MM.1S (cell line): ENCODE measurements at regions not wholly inside any gene's neighbourhood (a gene's known extent, or its start where the extent isn't known, plus 50 kb on each side); places are given as distances from the start of the nearest gene placed in this dataset.

ENCODE experiments used
- DNase-seq: peaks from one replicate; pipeline ENCODE4 v3.0.0-alpha.2; 2015
- H2AFZ ChIP-seq: fragments of 300-600 bp; sonication (generic); 2 replicates; pipeline ENCODE4 v1.6.0; 2016; ENCODE audit warnings: antibody characterized with exemption, low read length
- H3F3A ChIP-seq: fragments of 300-600 bp; sonication (generic); 2 replicates; pipeline ENCODE4 v1.6.1; 2016; ENCODE audit warnings: mild to moderate bottlenecking, antibody characterized with exemption, low read length, moderate library complexity, mixed read lengths; ENCODE audit not compliant: insufficient read depth
- H3K27ac ChIP-seq: fragments of 300-600 bp; sonication (generic); 2 replicates; pipeline ENCODE4 v1.5.1; 2016; ENCODE audit warnings: mild to moderate bottlenecking, low read length
- H3K27me3 ChIP-seq: fragments of 300-600 bp; sonication (generic); replicated peaks from 2 replicates; pipeline ENCODE4 v1.6.0; 2016; ENCODE audit warnings: low read length; ENCODE audit not compliant: insufficient read depth
- H3K36me3 ChIP-seq: fragments of 300-600 bp; sonication (generic); replicated peaks from 2 replicates; pipeline ENCODE4 v1.6.1; 2016; ENCODE audit warnings: mild to moderate bottlenecking, low read length, mixed read lengths; ENCODE audit not compliant: insufficient read depth
- H3K4me1 ChIP-seq: fragments of 300-600 bp; sonication (generic); 2 replicates; pipeline ENCODE4 v1.6.1; 2016; ENCODE audit warnings: low read length, mixed read lengths
- H3K4me2 ChIP-seq: fragments of 300-600 bp; sonication (generic); 2 replicates; pipeline ENCODE4 v1.6.0; 2016; ENCODE audit warnings: low read depth, low read length
- H3K4me3 ChIP-seq: fragments of 300-600 bp; sonication (generic); 2 replicates; pipeline ENCODE4 v1.5.1; 2016; ENCODE audit warnings: low read length, mixed read lengths
- H3K79me2 ChIP-seq: fragments of 300-600 bp; sonication (generic); 2 replicates; pipeline ENCODE4 v1.6.1; 2016; ENCODE audit warnings: mixed run types, low read length, mixed read lengths
- H3K9ac ChIP-seq: fragments of 300-600 bp; sonication (generic); 2 replicates; pipeline ENCODE4 v1.6.1; 2016; ENCODE audit warnings: low read length, mixed read lengths
- H3K9me2 ChIP-seq: fragments of 300-600 bp; sonication (generic); replicated peaks from 2 replicates; pipeline ENCODE4 v1.6.1; 2016; ENCODE audit warnings: mild to moderate bottlenecking, low read length, mixed read lengths; ENCODE audit not compliant: insufficient read depth
- H3K9me3 ChIP-seq: fragments of 300-600 bp; sonication (generic); replicated peaks from 2 replicates; pipeline ENCODE4 v1.6.1; 2016; ENCODE audit warnings: mild to moderate bottlenecking, low read length, mixed read lengths; ENCODE audit not compliant: insufficient read depth
- H4K20me1 ChIP-seq: fragments of 300-600 bp; sonication (generic); 2 replicates; pipeline ENCODE4 v1.6.1; 2016; ENCODE audit warnings: mild to moderate bottlenecking, low read length, moderate library complexity, mixed read lengths; ENCODE audit not compliant: insufficient read depth
- CTCF ChIP-seq: fragments of 300-600 bp; sonication (generic); IDR thresholded peaks from 2 replicates; pipeline ENCODE4 v1.5.1; 2016; ENCODE audit warnings: antibody characterized with exemption, low read length, mixed read lengths
- EZH2 ChIP-seq: fragments of 300-600 bp; sonication (generic); optimal IDR thresholded peaks from 2 replicates; pipeline ENCODE3; 2017; ENCODE audit warnings: low read depth, mild to moderate bottlenecking, antibody characterized with exemption, low read length, mixed read lengths
- EZH2phosphoT487 ChIP-seq: fragments of 300-600 bp; sonication (generic); IDR thresholded peaks from 2 replicates; pipeline ENCODE4 v1.6.1; 2018; ENCODE audit warnings: antibody characterized with exemption, low read length

- H3K4me3 ChIP-seq: no peak overlapping the region
- H3K27me3 ChIP-seq: no peaks in the 10 kb centered on the region
- H2AFZ ChIP-seq: no peak overlapping the region
- H3K9ac ChIP-seq: no peak overlapping the region
- no peak overlapping the region for H3K27ac ChIP-seq
- H4K20me1 ChIP-seq: no peaks in the 10 kb centered on the region
- no peaks in the 10 kb centered on the region for H3F3A ChIP-seq
- no peaks in the 10 kb centered on the region for H3K9me2 ChIP-seq
- H3K9me3 ChIP-seq: no peaks in the 10 kb centered on the region
- H3K4me1 ChIP-seq: no peaks in the 10 kb centered on the region
- H3K4me2 ChIP-seq: no peak overlapping the region
- TF ChIP-seq EZH2phosphoT487: no peak
- no peak for TF ChIP-seq EZH2
- TF ChIP-seq CTCF: no peak
- no peak for DNase-seq
- no peaks in the 10 kb centered on the region for H3K79me2 ChIP-seq
- H3K36me3 ChIP-seq: no peaks in the 10 kb centered on the region
Observed at GRCh38 chr2:78681386-78681785, 344.1 kb upstream of the REG3G start.

GRCh38 chr2:78682781-78683180 is 342.7 kb upstream of the REG3G start:
- H2AFZ ChIP-seq: no peak overlapping the region
- H3K9me2 ChIP-seq: no peaks in the 10 kb centered on the region
- no peaks in the 10 kb centered on the region for H3F3A ChIP-seq
- no peak overlapping the region for H3K9ac ChIP-seq
- H3K4me2 ChIP-seq: no peak overlapping the region
- H3K27ac ChIP-seq: no peak overlapping the region
- no peaks in the 10 kb centered on the region for H3K36me3 ChIP-seq
- TF ChIP-seq CTCF (no peak), EZH2 (no peak), EZH2phosphoT487 (no peak)
- H3K4me1 ChIP-seq: no peaks in the 10 kb centered on the region
- no peak for DNase-seq
- H4K20me1 ChIP-seq: no peaks in the 10 kb centered on the region
- H3K4me3 ChIP-seq: no peak overlapping the region
- H3K79me2 ChIP-seq: no peaks in the 10 kb centered on the region
- H3K27me3 ChIP-seq: no peaks in the 10 kb centered on the region
- no peaks in the 10 kb centered on the region for H3K9me3 ChIP-seq

GRCh38 chr2:78686625-78687153 is 338.8 kb upstream of the REG3G start:
- TF ChIP-seq EZH2: no peak
- TF ChIP-seq EZH2phosphoT487: no peak
- no peak for TF ChIP-seq CTCF
- Histone ChIP-seq H3K79me2 (no peaks in the 10 kb centered on the region), H2AFZ (no peak overlapping the region), H3K9me3 (no peaks in the 10 kb centered on the region), H3K9ac (no peak overlapping the region), H3K36me3 (no peaks in the 10 kb centered on the region), H3F3A (no peaks in the 10 kb centered on the region), H3K4me3 (no peak overlapping the region), H3K4me1 (no peaks in the 10 kb centered on the region), H3K4me2 (no peak overlapping the region), H3K27me3 (no peaks in the 10 kb centered on the region), H3K9me2 (no peaks in the 10 kb centered on the region), H4K20me1 (no peaks in the 10 kb centered on the region), H3K27ac (no peak overlapping the region)
- DNase-seq: no peak
